ENCODE measurements at regions not wholly inside any gene's neighbourhood (a gene's known extent, or its start where the extent isn't known, plus 50 kb on each side); places are given as distances from the start of the nearest gene placed in this dataset.

GRCh38 chr4:137070614-137071013 is 461.7 kb downstream of the PCDH18 start:
- no peak for DNase-seq (ENCODE audit: low read depth)

- no peak for DNase-seq (ENCODE audit: low read depth)
Measured at GRCh38 chr4:137069473-137069872, 462.8 kb downstream of the PCDH18 start.

GRCh38 chr4:137067735-137068134 is 464.6 kb downstream of the PCDH18 start:
- DNase-seq (ENCODE audit: low read depth): peak; percentile 56

- DNase-seq (ENCODE audit: low read depth): peak; percentile 70
Measured at GRCh38 chr4:137065311-137065710, 467.0 kb downstream of the PCDH18 start.

- DNase-seq (ENCODE audit: low read depth): no peak
Measured at GRCh38 chr4:137063961-137064360, 468.3 kb downstream of the PCDH18 start.

GRCh38 chr4:137043184-137043583 is 489.1 kb downstream of the PCDH18 start:
- DNase-seq (ENCODE audit: low read depth): no peak

- no peak for DNase-seq (ENCODE audit: low read depth)
Measured at GRCh38 chr4:137039370-137039769, 492.9 kb downstream of the PCDH18 start.

GRCh38 chr4:137032222-137032621 is 500.1 kb downstream of the PCDH18 start:
- no peak for DNase-seq (ENCODE audit: low read depth)

- DNase-seq (ENCODE audit: low read depth): no peak
Measured at GRCh38 chr4:137029026-137029425, 503.3 kb downstream of the PCDH18 start.

GRCh38 chr4:137025484-137026059 is 506.7 kb downstream of the PCDH18 start:
- DNase-seq (ENCODE audit: low read depth): no peak

GRCh38 chr4:137015426-137016409 is 516.6 kb downstream of the PCDH18 start:
- DNase-seq (ENCODE audit: low read depth): peak; percentile 36

GRCh38 chr4:137000432-137000831 is 531.9 kb downstream of the PCDH18 start:
- no peak for DNase-seq (ENCODE audit: low read depth)

- peak; percentile 19 for DNase-seq (ENCODE audit: low read depth)
Measured at GRCh38 chr4:136992032-136992431, 540.3 kb downstream of the PCDH18 start.

- peak; percentile 21 for DNase-seq (ENCODE audit: low read depth)
Measured at GRCh38 chr4:136985683-136986082, 546.6 kb downstream of the PCDH18 start.

- DNase-seq (ENCODE audit: low read depth): no peak
Measured at GRCh38 chr4:136967069-136967468, 565.2 kb downstream of the PCDH18 start.

GRCh38 chr4:136965478-136965877 is 566.8 kb downstream of the PCDH18 start:
- DNase-seq (ENCODE audit: low read depth): no peak

GRCh38 chr4:136962868-136963267 is 569.4 kb downstream of the PCDH18 start:
- DNase-seq (ENCODE audit: low read depth): no peak

GRCh38 chr4:136946307-136946907 is 585.9 kb downstream of the PCDH18 start:
- DNase-seq (ENCODE audit: low read depth): no peak

GRCh38 chr4:136939781-136940180 is 592.5 kb downstream of the PCDH18 start:
- DNase-seq (ENCODE audit: low read depth): peak; percentile 72

- peak; percentile 47 for DNase-seq (ENCODE audit: low read depth)
Measured at GRCh38 chr4:136935871-136936270, 596.4 kb downstream of the PCDH18 start.

GRCh38 chr4:136935305-136935704 is 597.0 kb downstream of the PCDH18 start:
- DNase-seq (ENCODE audit: low read depth): peak; percentile 99

- peak; percentile 58 for DNase-seq (ENCODE audit: low read depth)
Measured at GRCh38 chr4:136934601-136935000, 597.7 kb downstream of the PCDH18 start.

- DNase-seq (ENCODE audit: low read depth): peak; percentile 36
Measured at GRCh38 chr4:136931781-136932180, 600.5 kb downstream of the PCDH18 start.

All from renal cortical epithelial cell (primary cell).